GM21737 (cell line): ENCODE measurements at regions not wholly inside any gene's neighbourhood (a gene's known extent, or its start where the extent isn't known, plus 50 kb on each side); places are given as distances from the start of the nearest gene placed in this dataset.
"Not testable (repeated sequence)": the region's sequence is repeated elsewhere in the genome, so short reads cannot be mapped to it uniquely, and the experiment has no call there.

Experiments
- ATAC-seq: cut with Tn5 transposase; IDR thresholded peaks from one replicate; pipeline ENCODE4 v1.9.1; 2021; ENCODE audit warnings: mild to moderate bottlenecking, moderate library complexity; ENCODE audit not compliant: unreplicated experiment

DNA sequence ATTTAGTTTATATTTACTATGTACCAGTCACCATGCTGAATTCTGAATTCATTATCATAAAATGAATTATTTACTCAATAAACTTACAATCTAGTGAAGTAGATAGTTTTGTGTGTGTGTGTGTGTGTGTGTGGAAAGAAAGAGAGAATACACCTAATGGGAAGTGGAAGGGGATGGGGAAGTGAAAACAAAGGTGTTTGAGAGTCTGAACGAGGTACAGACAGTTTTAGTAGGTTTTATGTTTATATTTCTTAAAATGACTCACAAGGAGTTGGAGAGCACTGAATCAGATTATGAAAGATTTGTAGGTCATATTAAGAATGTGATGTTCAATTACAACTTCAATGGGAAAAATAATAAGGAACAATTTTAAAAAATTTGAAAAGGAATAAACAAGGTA lies 1753.0 kb downstream of the SLITRK1 start:
- no peak for ATAC-seq

DNA sequence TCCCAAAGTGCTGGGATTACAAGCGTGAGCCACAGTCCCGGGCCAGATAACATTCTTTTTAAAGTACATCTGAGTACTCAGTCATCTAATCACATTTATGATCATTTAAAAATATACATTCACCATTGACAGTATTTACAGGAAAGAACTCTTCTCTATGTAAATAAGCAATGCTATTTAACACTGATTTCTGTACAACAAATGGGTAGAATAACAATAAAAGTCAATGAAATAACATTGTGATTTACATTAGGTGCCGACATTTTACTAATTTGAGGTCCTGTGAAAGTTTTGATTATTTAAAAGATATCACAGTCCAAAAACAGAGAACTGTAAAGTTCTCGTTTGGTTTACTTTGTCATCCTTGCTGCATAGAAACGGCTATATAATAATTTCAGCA lies 1763.7 kb downstream of the SLITRK1 start:
- ATAC-seq, result no peak

DNA sequence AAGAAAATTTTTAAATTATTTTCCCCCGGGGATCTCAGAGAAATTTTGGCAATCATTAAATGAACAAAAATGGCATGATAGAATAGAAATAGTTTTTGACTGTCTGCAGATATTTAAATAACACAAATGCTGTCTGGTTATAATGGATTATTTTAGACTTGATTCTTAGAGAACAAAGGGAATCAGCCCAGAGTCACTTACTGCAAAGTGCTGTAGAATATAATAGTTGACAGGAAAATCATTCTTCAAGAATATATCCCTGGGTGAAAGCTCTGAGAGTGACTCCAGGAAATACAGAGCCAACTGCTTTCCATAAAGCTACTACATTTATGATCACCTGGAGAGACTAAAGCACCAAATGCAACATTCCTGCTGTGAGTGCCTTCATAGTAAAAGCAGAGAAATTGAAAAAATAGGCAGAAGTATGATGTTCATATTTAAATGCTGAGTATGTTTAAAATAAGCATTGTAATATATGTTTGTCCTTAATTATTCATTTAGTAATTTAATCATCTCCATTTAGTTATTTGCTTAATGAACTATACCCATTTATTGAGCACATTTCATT lies 1765.8 kb downstream of the SLITRK1 start:
- ATAC-seq, result no peak

DNA sequence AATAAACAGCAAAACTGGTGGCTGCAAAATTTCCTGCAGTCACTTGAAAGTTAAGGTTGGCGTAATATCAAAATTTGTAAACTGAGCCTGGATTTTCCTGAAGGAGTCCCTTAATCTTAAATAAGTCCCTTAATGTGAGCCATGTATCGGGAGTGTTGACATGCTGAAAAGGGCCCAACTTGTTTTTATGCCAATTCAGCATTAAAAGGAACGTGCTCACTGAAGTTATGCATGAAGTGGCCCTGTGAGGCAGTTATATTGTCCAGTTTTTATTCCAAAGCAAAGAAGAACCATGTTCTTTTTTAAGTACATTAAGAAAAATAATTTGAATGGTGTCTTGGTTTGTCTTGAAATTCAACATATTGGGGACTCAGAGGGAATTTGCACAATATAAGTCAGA lies 1766.9 kb downstream of the SLITRK1 start:
- ATAC-seq, result no peak

DNA sequence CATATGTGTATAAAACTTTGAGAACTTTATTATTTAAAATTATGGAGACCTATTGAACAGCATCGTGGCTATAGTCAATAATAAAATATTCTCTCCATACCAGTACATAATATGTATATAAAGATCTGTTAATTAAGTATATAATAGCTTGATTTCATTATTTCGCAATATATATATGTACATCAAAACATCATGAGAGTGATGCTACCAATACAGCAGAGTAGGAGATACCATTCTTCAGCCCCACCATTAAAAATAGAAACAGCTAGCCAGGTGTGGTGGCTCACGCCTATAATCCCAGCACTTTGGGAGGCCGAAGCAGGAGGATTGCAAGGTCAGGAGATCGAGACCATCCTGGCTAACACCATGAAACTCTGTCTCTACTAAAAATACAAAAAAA lies 1755.3 kb upstream of the SPRY2 start:
- ATAC-seq, result no peak

DNA sequence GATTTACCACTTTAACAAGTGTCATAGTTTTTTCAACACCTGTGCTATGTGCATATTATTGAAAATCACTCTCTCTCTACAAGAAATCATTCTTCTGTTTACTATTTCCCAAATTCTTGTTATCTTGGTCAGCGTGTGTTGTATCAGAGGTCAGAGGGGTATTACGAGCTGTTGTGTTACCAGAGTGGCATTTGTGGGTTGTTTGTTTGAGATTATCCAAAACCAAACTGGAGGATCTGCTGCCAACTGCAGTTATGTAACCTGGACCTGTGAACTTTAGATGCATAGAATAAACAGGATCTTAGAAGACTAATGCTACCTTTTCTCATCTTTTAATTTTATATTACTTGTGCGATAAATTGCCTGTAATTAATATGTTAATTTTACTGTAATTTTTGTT lies 1751.4 kb upstream of the SPRY2 start:
- no peak for ATAC-seq

DNA sequence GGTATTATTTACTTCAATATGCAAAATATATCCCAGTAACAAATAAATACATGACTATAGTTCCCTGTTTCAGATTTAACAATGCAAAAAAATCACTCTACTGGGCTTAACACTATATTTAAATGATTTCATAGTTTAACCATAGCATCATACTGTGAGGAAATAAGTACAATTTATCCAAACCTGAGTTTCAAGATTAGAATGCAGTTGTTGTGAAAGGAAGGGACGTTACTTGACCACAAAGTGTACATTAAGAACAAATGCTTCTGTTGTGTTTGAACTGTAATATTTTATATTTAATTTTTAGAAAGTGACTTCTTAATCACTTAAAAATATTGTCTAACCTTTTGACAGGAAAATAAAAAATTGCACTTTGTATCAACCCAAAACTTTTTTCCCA lies 1747.9 kb upstream of the SPRY2 start:
- no peak for ATAC-seq

DNA sequence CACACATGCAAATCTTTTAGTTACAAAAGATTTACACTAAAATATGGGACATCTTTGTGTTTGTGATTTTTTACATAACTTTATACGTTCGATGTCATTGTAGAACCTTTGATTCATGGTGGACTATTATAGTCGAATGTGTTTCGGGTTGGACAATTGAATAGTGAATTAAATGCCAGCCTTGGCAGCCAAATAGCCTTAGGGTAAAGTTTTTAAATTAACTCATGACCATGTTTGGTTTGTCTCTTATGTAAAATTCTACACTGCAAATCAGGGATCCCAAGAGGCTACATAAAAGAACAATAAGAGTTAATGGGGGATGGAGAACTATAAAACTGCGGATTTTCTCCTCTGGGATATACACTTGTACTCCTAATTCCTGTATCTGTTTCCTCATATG lies 1735.6 kb upstream of the SPRY2 start:
- no peak for ATAC-seq

DNA sequence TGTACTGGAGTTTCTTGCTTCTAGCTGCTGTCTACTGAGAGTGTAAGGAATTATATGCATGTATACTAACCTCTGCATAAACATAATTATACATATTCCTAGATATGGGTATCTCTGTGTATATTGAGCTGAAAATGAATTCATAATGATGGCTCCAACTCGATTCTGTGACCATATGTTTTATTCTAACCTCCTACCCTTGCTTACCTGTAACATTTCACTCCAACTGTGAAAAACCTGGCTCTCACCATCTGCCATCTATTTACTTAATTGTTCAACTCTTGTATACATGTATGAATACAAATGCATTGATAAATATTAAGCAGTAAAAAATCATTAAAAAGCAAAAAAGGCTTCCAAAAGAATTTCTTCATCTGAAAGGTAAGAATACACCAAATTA lies 1729.5 kb upstream of the SPRY2 start:
- no peak for ATAC-seq

DNA sequence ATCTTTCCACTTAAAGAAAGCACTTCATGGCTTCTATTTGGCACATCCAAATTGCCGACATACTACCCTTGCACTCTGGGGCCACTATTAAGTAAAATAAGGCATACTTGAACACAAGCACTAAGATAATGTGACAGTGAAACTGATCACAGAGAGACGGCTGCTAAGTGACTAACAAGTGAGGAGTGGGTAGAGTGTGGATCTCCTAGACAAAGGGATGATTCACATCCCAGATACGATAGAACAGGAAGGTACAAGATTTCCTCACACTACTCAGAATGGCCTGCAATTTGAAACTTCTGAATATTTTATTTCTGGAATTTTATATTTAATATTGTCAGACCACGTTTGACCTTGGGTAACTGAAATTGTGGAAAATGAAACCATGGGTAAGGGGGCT lies 1721.8 kb upstream of the SPRY2 start:
- no peak for ATAC-seq

DNA sequence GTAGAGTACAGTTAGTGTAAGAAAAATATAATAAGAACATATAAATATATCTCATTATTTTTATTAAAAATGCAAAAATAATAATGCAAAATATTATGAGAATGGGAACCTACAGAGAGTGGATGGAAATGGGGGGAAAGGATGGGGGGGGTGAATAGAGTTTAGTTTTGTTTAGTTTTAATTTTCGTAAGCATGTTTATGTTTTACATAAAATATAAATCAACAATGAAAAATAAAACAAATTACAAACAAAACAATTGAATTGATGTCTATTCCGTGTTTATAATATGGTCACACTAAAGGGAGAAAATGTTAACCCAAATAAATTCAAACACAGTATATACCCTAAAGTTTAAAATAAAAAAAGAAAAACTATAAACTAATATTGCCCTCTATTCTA lies 1717.4 kb upstream of the SPRY2 start:
- ATAC-seq, result no peak

DNA sequence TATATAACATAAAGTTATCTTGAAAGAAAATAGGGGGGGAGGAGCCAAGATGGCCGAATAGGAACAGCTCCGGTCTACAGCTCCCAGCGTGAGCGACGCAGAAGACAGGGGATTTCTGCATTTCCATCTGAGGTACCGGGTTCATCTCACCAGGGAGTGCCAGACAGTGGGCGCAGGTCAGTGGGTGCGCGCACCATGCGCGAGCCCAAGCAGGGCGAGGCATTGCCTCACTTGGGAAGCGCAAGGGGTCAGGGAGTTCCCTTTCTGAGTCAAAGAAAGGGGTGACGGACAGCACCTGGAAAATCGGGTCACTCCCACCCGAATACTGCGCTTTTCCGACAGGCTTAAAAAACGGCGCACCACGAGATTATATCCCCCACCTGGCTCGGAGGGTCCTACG lies 1704.4 kb upstream of the SPRY2 start:
- not testable (repeated sequence) for ATAC-seq

DNA sequence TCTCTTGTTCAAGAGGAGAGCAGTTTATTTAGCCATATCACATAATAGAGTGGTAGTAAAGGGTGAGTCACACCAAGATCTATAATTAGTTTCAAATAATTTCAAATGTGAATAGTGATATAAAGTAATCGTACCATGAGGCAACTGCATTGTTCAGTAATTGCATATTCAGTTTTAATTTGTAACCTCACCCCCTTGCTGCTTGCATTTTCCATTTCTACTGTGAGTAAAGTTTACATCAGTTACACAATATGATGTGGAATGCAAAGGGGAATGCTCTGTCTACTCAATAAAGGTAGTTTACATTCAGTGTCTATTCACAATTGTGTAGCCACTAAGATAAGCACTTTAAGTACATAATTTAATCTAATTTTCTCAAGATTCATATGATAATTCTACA lies 1695.7 kb upstream of the SPRY2 start:
- ATAC-seq, result no peak

DNA sequence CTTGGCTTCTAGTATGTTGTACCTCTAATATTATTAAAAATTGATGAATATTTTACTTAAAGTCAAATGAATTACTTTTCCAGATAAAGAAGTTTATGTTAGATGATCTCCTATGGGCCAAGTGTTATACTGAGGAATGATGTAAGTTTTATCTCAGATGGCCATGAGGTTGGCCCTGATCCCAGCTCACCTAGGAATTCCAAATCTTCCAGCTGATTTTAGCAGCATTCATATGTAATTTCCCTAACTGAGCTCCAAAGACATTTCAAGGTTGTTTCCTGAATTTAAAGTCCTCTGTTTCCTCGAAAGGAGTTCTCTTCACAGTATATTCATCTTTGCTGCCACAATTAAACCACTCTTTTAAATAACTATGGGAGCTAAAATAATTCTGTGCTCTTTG lies 1670.4 kb upstream of the SPRY2 start:
- ATAC-seq, result no peak

DNA sequence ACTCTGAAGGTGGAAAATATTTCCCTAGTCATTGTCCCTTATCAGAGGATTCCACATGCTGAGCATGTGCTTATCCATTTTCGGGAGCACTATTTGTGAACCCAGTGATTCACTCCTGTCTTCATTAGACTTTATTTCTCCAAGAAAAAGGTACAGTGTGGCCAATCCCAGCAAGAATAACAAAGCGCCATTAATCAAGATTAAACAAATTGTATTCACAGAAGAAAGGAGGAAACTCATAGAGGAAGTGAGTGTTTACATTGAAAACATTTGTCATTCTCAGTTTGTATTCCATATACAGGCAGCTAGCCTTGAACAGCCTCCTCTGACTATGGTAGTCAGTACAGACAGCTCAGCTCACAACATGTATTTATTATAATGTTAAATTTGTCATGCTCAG lies 1669.9 kb upstream of the SPRY2 start:
- no peak for ATAC-seq

DNA sequence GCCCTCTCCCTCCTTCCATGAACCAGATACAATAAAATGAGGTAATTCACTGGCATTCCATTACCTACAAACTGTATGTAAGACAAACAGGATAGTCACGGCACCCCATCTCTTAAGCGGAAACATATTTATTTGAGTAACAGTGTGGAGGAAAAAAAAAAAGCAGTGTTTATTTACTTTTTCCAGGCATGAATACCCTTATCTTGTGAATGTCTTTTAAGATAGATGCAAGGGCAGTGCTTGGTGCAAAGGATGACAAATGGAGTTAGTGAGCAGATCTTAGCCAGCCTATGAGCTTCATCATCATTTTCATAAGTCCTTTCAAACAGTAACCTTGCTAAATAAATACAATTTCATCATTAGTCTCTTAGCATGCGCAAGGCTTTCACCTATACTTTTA lies 1661.8 kb upstream of the SPRY2 start:
- ATAC-seq, result no peak

DNA sequence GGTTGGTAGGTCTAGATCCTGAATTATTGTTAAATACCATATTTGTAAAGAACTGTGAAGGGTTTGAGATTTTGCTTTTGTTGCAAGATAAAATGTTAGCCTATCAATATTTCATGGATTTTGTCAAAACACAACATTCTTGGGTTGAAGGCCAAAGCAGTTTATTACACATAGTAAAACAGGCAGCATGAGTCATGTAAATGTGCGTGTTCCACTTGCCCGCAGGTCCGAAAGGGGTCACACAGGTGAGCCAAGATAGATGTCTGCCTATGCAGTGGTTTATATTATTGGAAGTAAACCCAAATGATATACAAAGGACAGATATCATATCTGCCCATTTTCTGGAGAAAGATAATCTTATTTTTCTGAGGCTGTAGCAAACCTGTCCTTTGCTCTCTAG lies 1654.4 kb upstream of the SPRY2 start:
- ATAC-seq, result no peak

DNA sequence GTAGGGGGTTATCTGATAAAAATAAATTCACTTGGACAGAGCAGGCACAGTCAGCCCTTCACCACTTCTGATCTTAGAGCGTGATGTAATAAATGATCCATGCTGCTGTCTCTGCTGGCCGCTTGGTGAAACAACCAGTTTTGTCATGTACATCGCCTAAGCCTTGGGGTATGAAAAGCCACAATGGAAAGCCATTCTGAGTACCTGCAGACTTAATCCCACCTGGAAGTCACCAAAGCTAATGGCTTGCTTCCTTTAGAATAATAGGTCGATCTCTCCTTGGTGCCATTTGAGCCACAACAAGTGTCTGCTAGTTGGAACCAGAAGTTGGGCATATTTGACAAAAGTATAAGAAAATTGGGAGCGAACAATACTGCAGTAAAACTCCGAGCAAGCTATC lies 1649.7 kb upstream of the SPRY2 start:
- no peak for ATAC-seq

DNA sequence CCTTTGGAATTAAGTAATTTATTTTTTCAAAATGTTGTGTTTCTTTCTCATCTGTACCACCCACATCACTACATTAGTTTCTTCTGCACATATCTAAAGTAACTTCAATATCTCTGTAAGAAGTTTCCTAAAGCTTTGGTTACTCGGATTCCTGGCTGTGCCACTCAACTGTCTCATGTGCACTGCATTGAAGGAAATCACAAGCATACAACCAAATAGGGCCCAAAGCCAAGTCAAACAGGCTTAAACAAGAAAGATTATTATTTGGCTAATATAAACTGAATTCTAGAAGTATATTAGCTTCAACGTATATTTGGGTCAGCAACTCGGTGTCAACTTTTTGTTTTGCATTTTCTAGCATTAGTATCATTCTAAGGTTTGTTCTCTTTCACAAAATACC lies 1647.6 kb upstream of the SPRY2 start:
- ATAC-seq, result no peak

DNA sequence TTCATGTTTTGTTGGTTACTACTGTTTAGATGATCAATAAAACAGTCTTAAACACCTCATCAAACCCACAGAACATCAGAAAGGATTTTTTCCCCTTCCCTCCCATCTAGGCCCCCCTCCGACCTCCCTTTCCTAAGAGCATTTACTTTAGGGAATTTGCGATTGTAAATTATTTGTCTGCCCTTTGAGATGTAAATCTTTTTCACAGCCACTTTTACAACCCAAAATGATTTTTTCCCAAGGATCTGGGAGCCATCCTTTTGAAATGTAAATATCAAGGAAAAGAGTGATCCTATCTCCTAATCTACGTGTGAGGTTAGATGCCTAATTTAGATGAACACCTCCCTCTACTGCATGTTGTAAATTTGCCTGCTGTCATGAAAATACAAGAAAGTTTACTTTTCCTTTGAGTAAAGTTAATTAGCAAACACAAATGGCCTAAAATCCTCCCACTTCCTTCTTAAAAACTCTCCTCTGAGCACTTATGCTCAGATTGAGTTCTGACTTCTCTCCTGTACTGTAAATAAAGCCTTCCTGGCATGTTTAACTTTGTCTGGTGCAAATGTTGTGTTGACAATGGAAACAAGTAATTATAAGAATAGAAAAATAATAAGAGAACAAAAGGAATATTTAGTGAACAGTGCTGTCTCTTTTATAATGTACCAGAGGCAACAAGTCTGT lies 1646.9 kb upstream of the SPRY2 start:
- no peak for ATAC-seq

DNA sequence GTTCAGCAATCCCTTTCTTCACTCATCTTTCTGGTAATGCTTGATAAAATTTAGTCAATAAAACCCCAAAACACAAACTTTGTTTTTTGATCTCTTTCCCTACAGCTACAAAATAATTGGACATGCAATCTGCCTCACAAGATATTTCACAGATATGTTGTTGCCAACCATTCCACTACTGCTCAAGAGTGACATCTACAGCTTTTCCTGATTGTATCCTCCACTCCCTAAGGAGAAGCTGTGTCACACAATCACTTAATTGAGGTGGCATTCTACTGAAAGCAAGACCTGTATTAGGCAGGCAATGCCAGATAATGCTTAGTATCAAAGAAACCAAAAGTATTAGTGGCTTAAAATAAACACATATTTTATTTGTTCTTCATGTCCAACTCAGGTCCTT lies 1646.2 kb upstream of the SPRY2 start:
- ATAC-seq, result no peak

DNA sequence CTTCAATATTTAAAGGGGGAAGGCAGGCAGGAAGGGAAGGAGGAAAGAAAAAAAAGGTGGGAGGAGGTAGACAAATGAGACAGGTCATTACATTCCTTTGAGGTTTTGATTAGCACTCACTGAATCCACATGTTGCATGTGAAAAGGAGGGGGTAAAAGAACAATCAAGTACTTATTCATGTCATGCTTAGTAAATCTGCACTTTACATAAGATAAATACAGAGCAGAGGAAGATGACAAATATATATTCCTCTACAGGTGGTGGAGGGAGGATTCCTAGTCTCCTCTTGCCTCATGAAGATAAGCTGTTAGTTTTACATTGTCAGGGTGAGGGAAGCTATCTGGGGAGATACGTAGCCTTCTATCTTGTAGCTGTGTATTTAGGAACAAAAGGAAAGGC lies 1645.4 kb upstream of the SPRY2 start:
- no peak for ATAC-seq

DNA sequence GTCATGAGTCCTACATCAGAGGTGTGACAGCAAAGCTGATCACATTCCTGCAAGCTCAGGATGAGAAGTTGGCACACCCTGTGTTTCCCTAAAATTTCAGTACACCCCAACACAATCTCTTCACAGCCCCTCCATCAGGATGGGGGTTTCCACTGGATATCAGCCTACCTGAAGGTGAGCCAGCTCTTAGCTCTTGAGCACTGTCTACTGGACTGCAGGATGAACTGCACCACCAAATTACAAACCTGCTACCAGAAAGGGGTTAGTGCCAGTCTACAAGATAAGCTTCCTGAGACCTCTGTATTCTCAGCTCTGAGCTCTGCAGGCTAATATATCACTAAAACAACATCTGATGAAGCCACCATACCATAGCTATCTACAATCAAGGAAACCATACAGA lies 1616.2 kb upstream of the SPRY2 start:
- ATAC-seq, result no peak
